ES-I3 (cell line): ENCODE measurements at regions not wholly inside any gene's neighbourhood (a gene's known extent, or its start where the extent isn't known, plus 50 kb on each side); places are given as distances from the start of the nearest gene placed in this dataset.
"Not testable (repeated sequence)": the region's sequence is repeated elsewhere in the genome, so short reads cannot be mapped to it uniquely, and the experiment has no call there.

Experiments used
- H3K36me3 ChIP-seq: 2 replicates; pipeline ENCODE4 v1.6.1; 2013; ENCODE audit warnings: mild to moderate bottlenecking, low read length, control low read depth, moderate library complexity; ENCODE audit not compliant: insufficient read depth
- H3K4me1 ChIP-seq: 2 replicates; pipeline ENCODE4 v1.6.1; 2013; ENCODE audit warnings: mild to moderate bottlenecking, control low read depth, low read length; ENCODE audit not compliant: insufficient read depth
- H3K9ac ChIP-seq: 2 replicates; pipeline ENCODE4 v1.6.1; 2013; ENCODE audit warnings: low read depth, mild to moderate bottlenecking, low read length, moderate library complexity
- H3K9me3 ChIP-seq: 2 replicates; pipeline ENCODE4 v1.6.1; 2013; ENCODE audit warnings: mild to moderate bottlenecking, low read length, moderate library complexity; ENCODE audit not compliant: control insufficient read depth, insufficient read depth

DNA sequence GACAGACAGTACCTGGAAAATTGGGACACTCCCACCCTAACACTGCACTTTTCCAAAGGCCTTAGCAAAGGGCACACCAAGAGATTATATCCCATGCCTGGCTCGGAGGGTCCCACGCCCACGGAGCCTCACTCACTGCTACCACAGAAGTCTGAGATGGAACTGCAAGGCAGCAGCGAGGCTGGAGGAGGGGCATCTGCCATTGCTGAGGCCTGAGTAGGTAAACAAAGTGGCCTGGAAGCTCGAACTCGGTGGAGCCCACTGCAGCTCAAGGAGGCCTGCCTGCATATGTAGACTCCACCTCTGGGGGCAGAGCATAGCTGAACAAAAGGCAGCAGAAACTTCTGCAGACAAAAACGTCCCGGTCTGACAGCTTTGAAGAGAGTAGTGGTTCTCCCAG, 931.6 kb upstream of the MDGA2 start:
- H3K9me3 ChIP-seq, H3K9ac ChIP-seq, H3K4me1 ChIP-seq, H3K36me3 ChIP-seq: not testable (repeated sequence)

DNA sequence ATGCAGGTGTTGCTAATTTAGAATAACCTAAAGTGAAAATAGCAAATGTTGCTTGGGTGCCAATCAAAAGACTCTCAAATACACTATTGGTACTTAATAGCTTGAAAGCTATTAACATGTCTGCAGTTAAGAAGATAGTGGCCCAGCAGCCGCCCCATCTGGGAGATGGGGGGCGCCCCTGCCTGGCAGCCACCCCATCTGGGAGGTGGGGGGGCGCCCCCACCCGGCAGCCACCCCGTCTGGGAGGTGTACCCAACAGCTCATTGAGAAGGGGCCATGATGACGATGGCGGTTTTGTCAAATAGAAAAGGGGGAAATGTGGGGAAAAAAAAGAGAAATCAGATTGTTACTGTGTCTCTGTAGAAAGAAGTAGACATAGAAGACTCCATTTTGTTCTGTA, 923.1 kb upstream of the MDGA2 start:
- no peaks in the 10 kb centered on the region for H3K9me3 ChIP-seq
- no peak overlapping the region for H3K9ac ChIP-seq
- H3K4me1 ChIP-seq = no peaks in the 10 kb centered on the region
- no peaks in the 10 kb centered on the region for H3K36me3 ChIP-seq

DNA sequence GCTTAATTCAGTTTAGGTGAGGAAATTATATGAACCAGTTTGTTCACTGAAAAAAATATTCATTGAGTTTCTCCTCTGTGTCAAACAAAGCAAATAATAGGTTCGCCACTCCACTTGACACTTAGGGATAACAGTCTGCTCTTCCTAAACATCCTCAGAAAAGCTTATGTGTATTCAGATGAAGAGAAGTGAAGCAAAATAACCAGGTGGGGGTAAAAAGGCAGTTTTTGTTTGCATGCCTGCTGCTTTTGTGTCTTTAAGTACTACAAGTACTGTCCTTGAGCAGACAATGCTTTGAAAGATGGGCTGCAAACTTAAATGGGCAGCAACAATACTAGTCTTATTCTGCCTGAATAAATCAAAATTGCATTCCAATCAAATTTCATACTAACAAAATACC, 910.7 kb upstream of the MDGA2 start:
- no peak overlapping the region for H3K9ac ChIP-seq
- H3K36me3 ChIP-seq = no peaks in the 10 kb centered on the region
- no peaks in the 10 kb centered on the region for H3K9me3 ChIP-seq
- peaks cover 19% of the 10 kb centered on the region; the same call in 1 of the 2 replicates for H3K4me1 ChIP-seq

DNA sequence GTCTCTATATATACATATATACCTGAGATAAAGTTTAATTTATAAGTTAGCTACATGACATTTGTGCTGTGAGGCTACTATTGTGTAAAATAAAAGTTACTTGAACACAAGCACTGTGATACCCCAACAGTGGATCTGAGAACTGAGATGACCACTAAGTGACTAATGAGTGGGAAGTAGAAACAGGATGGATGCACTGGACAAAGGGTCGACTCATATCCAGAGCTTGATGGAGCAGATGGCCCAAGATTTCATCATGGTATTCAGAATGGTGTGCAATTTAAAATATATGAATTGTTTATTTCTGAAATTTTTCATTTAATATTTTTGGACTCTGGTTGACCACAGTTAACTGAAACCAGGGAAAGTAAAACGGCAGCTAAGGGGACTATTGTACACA, 908.6 kb upstream of the MDGA2 start:
- H3K9ac ChIP-seq = no peak overlapping the region
- H3K4me1 ChIP-seq = peaks cover 23% of the 10 kb centered on the region; the same call in 1 of the 2 replicates
- no peaks in the 10 kb centered on the region for H3K36me3 ChIP-seq
- no peaks in the 10 kb centered on the region for H3K9me3 ChIP-seq

DNA sequence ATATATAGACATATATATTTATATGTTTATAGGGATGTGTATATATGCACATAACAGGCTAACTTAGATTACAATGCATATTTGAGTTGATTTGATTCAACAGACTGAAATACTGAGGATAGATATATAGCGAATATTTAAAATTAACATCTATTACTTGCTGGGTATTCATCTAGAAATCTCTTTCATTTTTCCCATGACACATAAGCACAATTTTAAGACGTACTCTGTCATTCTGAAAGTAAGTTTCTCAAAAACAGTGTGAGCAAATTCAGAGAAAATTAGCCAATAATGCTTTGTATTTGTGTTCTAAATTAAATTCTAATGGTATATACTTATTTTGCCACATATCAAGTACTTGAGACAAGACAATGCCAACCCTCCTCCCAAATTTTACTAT, 907.5 kb upstream of the MDGA2 start:
- no peaks in the 10 kb centered on the region for H3K36me3 ChIP-seq
- H3K9me3 ChIP-seq = no peaks in the 10 kb centered on the region
- H3K4me1 ChIP-seq = peaks cover 23% of the 10 kb centered on the region; the same call in 1 of the 2 replicates
- no peak overlapping the region for H3K9ac ChIP-seq

DNA sequence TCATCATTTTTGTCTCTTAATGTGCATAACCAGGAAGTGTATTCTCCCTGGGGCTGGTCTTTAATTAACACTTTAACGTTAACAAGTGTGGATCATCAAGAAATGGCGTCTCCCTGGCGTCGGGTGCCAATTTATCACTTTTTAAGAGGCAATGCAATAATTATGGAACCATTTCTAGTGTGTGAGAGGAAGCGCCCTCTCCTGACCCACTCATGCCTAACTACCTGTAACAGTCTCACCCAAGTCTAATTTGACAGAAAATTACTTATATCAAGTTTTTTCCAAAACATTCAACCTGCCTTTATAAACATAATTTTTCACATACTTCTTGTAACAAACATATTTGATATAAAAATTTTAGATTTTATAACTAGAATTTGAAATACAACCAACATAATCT, 905.3 kb upstream of the MDGA2 start:
- H3K9ac ChIP-seq = no peak overlapping the region
- no peaks in the 10 kb centered on the region for H3K36me3 ChIP-seq
- H3K9me3 ChIP-seq = no peaks in the 10 kb centered on the region; the same call in 1 of the 2 replicates
- peaks cover 17% of the 10 kb centered on the region; the same call in 1 of the 2 replicates for H3K4me1 ChIP-seq

DNA sequence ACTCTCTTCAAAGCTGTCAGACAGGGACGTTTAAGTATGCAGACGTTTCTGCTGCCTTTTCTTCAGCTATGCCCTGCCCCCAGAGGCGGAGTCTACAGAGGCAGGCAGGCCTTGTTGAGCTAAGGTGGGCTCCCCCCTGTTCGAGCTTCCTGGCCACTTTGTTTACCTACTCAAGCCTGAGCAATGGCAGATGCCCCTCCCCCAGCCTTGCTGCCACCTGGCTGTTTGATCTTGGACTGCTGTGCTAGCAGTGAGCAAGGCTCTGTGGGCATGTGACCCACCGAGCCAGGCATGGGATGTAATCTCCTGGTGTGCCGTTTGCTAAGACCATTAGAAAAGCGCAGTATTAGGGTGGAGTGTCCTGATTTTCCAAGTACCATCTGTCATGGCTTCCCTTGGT, 900.4 kb upstream of the MDGA2 start:
- no peak overlapping the region for H3K9ac ChIP-seq
- H3K9me3 ChIP-seq = no peaks in the 10 kb centered on the region; the same call in 1 of the 2 replicates
- no peaks in the 10 kb centered on the region for H3K36me3 ChIP-seq
- H3K4me1 ChIP-seq = peaks cover 8% of the 10 kb centered on the region; the same call in 1 of the 2 replicates

DNA sequence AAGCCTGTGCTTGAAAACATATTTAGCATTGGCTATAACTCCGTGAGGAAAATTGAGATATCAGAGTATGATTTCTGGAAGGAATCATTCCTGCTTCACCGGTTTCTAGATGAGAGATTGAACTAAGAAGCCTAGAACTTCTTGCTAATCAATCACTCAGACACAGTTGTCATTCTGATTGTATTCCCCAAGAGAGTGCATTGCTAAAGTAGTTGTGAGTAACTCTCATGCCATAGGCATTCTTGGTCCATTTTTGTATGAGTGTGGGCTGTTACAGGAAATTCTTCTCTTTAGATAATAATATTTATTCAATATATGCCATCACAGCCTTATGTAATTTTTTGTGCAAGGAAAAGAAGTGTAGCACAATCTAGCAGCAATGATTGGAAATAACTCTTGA, 893.3 kb upstream of the MDGA2 start:
- no peak overlapping the region for H3K9ac ChIP-seq
- peaks cover 6% of the 10 kb centered on the region for H3K9me3 ChIP-seq
- H3K4me1 ChIP-seq = peaks cover 10% of the 10 kb centered on the region; the same call in 1 of the 2 replicates
- no peaks in the 10 kb centered on the region for H3K36me3 ChIP-seq

DNA sequence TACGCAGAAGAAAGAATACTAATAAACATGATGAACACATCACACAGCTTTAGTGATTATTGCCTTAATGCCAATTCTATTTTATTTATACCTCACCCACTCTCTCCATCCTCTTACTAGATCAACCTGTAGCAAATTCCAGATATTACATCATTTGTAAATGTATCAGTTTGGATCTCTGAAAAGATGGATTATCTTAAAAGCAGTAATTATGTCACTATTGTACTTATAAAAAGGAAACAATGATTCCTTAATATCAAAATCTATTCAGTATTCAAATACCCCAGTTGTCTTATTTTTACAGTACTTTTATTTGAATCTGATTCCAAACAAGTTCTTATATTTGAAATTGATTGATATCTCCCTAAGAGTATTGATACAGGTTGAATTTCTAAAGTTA, 892.8 kb upstream of the MDGA2 start:
- peaks cover 10% of the 10 kb centered on the region; the same call in 1 of the 2 replicates for H3K4me1 ChIP-seq
- H3K9ac ChIP-seq = no peak overlapping the region
- H3K36me3 ChIP-seq = no peaks in the 10 kb centered on the region
- peaks cover 8% of the 10 kb centered on the region for H3K9me3 ChIP-seq

DNA sequence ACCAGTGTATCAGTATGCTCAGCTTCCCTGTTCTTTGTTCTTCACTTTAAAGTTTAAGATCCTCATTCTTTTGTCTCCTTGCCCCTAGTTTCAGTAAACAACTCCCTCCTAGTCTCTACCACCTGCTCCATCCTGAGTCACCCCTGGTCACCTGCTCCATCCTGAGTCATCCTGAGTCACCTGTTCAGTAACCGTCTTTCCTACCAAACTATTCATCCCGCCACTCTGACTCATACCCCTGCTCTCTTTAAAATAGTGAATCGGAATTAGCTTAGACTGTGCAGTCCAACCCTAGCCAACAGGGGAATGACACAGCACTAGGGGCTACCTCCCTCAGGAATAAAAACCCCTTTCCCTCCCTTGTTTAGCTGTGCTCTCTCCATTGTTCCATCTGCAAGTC, 888.1 kb upstream of the MDGA2 start:
- Histone ChIP-seq H3K9me3 (peaks cover 15% of the 10 kb centered on the region), H3K36me3 (no peaks in the 10 kb centered on the region), H3K9ac (no peak overlapping the region), H3K4me1 (peaks cover 10% of the 10 kb centered on the region; the same call in 1 of the 2 replicates)

DNA sequence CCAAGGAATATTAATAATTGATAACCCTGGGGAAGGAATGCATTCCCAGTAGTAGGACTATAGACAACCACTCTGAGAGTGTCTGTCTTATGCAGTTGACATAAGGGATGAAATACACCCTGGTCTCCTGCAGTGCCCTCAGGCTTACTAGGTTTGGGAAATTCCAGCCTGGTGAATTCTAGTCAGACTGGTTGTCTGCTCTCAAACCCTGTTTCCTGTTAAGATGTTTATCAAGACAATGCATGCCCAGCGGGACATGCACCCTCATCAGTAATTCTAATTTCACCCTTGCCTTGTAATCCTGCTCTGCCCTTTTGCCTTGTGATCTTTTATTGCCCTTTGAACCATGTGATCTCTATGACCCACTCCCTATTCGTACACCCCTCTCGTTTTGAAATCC, 886.0 kb upstream of the MDGA2 start:
- peaks cover 15% of the 10 kb centered on the region for H3K9me3 ChIP-seq
- not testable (repeated sequence) for H3K9ac ChIP-seq, H3K36me3 ChIP-seq
- peaks cover 10% of the 10 kb centered on the region; the same call in 1 of the 2 replicates for H3K4me1 ChIP-seq

DNA sequence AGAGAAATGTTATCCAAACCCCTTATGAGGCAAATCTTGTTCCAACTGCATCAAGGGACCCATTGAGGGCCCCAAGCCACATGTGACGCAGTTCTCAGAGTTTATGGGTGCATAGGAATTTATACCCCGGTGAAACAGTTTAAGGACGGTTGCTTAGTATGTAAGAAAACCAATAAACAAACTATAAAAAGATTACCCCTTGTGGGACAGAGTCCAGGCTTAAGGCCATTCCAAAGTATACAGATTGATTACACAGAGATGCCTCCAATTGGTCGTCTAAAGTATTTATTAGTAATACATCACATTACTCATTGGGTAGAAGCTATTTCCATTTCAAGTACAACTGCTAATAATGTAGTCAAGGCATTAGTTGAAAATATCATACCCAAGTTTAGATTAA, 885.0 kb upstream of the MDGA2 start:
- Histone ChIP-seq H3K9me3 (peaks cover 15% of the 10 kb centered on the region), H3K9ac (no peak overlapping the region), H3K36me3 (no peaks in the 10 kb centered on the region), H3K4me1 (0 out of 2 replicates have a peak, but pooled peaks cover 1% of the 10 kb centered on the region)

DNA sequence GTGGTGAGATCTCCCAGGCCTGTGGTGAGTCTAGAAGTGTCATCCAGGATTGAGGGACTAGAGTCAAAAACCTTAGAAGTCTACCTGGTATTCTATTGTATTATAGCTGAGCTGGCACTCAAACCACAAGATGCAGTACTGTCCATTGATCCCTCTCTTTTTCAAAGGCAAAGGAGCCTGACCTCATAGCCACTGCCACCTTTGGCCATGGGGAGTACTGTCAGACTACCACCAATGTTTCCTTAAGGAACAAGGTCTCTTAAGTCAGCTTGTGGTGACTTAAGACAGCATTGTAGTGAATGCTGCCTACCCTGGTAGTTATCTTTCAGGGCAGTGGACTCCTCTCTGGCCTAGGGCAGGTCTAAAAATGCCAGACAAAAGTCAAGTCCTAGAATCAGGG, 878.0 kb upstream of the MDGA2 start:
- Histone ChIP-seq H3K36me3 (no peaks in the 10 kb centered on the region), H3K4me1 (no peaks in the 10 kb centered on the region), H3K9me3 (no peaks in the 10 kb centered on the region), H3K9ac (no peak overlapping the region)

DNA sequence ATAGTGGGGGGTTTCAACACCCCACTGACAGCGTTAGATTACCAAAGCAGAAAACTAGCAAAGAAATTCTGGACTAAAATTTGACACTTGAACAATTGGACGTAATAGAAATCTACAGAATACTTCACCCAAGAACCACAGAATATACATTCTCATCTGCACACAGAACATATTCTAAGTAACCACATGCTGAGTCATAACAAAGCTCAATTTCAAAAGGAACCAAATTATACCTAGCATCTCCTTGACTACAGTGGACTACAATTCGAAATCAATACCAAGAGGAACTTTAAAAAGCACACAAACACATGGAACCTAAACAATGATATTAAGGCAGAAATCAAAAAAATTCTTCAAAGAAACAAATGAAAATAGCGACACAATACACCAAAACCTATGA, 871.6 kb upstream of the MDGA2 start:
- no peak overlapping the region for H3K9ac ChIP-seq
- H3K36me3 ChIP-seq = no peaks in the 10 kb centered on the region
- H3K9me3 ChIP-seq = no peaks in the 10 kb centered on the region
- no peaks in the 10 kb centered on the region for H3K4me1 ChIP-seq

DNA sequence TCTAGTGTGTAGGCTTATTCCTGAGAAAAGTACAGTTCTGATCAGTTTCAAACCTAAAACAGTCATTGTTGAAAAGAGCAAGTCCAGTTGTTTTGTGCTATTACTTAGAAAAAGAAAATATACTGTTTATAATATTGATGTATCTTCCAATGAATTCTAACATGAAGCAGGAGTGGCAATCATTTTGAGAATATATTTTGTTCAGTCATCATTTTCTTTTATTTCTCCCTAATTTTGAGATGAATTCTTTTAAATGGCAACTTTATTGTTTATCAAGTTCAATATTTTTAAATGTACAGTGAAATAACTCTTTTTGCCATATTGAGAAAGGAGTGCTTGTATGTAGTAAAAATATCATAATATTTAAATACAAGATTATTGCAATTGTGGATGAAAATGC, 862.2 kb upstream of the MDGA2 start:
- Histone ChIP-seq H3K9ac (no peak overlapping the region), H3K9me3 (no peaks in the 10 kb centered on the region), H3K4me1 (no peaks in the 10 kb centered on the region), H3K36me3 (no peaks in the 10 kb centered on the region)

DNA sequence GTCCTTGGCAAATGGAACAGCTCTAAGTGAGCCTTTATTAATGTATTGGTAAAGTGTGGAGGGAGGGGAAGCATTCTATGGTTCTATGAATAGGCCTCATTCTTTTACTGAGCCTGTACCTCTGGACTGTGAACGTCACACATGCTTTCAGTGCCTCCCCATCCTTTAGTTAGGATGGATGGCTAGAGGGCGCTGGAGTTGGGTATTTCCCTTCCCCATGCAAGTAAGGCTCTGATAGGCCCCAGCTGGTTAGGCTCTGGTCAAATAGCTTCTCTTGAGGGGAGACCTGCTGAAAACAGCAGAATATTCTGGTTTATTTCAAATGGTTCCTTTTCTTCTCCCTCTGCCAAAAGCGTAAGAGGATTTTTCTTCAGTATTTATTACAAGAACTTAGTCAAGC, 860.9 kb upstream of the MDGA2 start:
- H3K36me3 ChIP-seq = no peaks in the 10 kb centered on the region
- no peaks in the 10 kb centered on the region for H3K9me3 ChIP-seq
- no peak overlapping the region for H3K9ac ChIP-seq
- no peaks in the 10 kb centered on the region for H3K4me1 ChIP-seq
